GM19043 (cell line): ENCODE measurements at regions not wholly inside any gene's neighbourhood (a gene's known extent, or its start where the extent isn't known, plus 50 kb on each side); places are given as distances from the start of the nearest gene placed in this dataset.
A peak's percentile ranks its signal among the peaks of the same experiment; 100 is the strongest.

Experiments used
- ATAC-seq: cut with Tn5 transposase; IDR thresholded peaks from one replicate; pipeline ENCODE4 v1.9.1; 2021; ENCODE audit warnings: low read depth; ENCODE audit not compliant: unreplicated experiment

GRCh38 chr4:138894709-138895108, 120.9 kb upstream of the NOCT start:
- no peak for ATAC-seq

GRCh38 chr4:138894011-138894410, 121.6 kb upstream of the NOCT start:
- no peak for ATAC-seq

- ATAC-seq, result no peak
These were observed 122.8 kb upstream of the NOCT start for GRCh38 chr4:138892483-138893407.

GRCh38 chr4:138891631-138892031, 124.0 kb upstream of the NOCT start:
- ATAC-seq, result no peak

GRCh38 chr4:138890891-138891570, 124.5 kb upstream of the NOCT start:
- ATAC-seq, result no peak

- no peak for ATAC-seq
These were observed 126.4 kb upstream of the NOCT start for GRCh38 chr4:138889216-138889615.

GRCh38 chr4:138887741-138888140, 127.8 kb upstream of the NOCT start:
- ATAC-seq, result no peak

GRCh38 chr4:138887341-138887740, 128.2 kb upstream of the NOCT start:
- no peak for ATAC-seq

- no peak for ATAC-seq
These were observed 135.8 kb upstream of the NOCT start for GRCh38 chr4:138879757-138880156.

GRCh38 chr4:138875891-138876608, 139.5 kb upstream of the NOCT start:
- no peak for ATAC-seq

GRCh38 chr4:138871555-138871875, 144.1 kb upstream of the NOCT start:
- no peak for ATAC-seq

- ATAC-seq, result peak; percentile 76
These were observed 144.6 kb upstream of the NOCT start for GRCh38 chr4:138870737-138871554.

- no peak for ATAC-seq
These were observed 145.9 kb upstream of the NOCT start for GRCh38 chr4:138869631-138870030.

- ATAC-seq, result no peak
These were observed 146.4 kb upstream of the NOCT start for GRCh38 chr4:138869165-138869564.

GRCh38 chr4:138868562-138868961, 147.0 kb upstream of the NOCT start:
- ATAC-seq, result no peak

GRCh38 chr4:138867404-138867803, 148.2 kb upstream of the NOCT start:
- ATAC-seq, result no peak

- ATAC-seq, result no peak
These were observed 149.3 kb upstream of the NOCT start for GRCh38 chr4:138866314-138866713.

- ATAC-seq, result no peak
These were observed 149.8 kb upstream of the NOCT start for GRCh38 chr4:138865765-138866164.

GRCh38 chr4:138864961-138865720, 150.4 kb upstream of the NOCT start:
- ATAC-seq, result no peak

GRCh38 chr4:138863160-138863559, 152.4 kb upstream of the NOCT start:
- no peak for ATAC-seq
